HG03280 (cell line): ENCODE measurements at regions not wholly inside any gene's neighbourhood (a gene's known extent, or its start where the extent isn't known, plus 50 kb on each side); places are given as distances from the start of the nearest gene placed in this dataset.
"Not testable (repeated sequence)": the region's sequence is repeated elsewhere in the genome, so short reads cannot be mapped to it uniquely, and the experiment has no call there.

Source experiments
- ATAC-seq: cut with Tn5 transposase; IDR thresholded peaks from one replicate; pipeline ENCODE4 v1.9.1; 2021; ENCODE audit warnings: mild to moderate bottlenecking, moderate library complexity; ENCODE audit not compliant: unreplicated experiment

DNA sequence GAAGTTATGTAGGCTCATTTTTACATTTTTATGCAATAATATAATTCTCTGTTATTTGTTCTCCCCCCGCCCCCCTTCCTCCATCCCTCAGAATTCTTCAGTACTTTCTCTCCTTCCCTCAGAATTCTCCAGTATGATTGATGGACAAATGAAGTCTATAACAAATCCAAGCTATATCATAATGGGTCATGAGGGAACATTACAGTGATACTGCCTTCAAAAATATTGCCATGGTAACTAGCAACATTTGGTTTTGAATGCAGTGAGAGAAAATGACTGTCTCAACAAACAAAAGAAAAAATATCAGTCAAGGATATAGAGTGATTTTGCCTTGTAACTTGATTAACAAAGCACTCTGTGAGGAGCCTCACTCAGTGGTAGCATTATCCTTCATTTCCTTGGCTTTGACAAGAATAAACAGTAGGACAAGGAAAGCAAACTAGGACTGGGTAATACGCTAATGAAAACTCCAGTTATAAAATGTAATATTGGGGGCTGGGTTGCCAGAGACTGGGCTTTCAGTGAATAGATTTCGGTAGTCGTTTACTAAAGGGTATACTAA is 392.9 kb upstream of the CRIM1 start:
- ATAC-seq: no peak

GRCh38 chr2:35960596-35960995 is 395.0 kb upstream of the CRIM1 start:
- no peak for ATAC-seq

- not testable (repeated sequence) for ATAC-seq
These were observed 398.5 kb upstream of the CRIM1 start for GRCh38 chr2:35957053-35957452.

GRCh38 chr2:35946478-35946877 is 409.1 kb upstream of the CRIM1 start:
- ATAC-seq: no peak

DNA sequence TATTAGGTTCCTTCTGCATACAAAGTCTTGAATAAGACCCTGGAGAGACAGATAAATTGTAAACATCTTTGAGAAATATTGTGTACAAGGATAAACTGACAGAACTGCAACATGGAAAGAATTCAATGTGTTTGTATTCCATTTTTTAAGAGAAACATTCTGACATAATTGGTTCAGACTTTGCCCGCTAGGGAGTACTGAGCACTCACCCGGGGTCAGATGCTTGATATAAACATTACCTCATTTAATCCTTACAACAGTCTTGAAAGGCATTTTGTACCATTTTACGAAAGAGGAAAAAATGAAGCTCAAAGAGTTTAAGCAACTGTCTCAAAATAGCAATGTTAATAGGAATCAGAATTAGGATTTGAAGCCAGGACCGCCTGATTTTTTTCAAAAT is 416.7 kb upstream of the CRIM1 start:
- ATAC-seq: no peak

- no peak for ATAC-seq
These were observed 422.5 kb upstream of the CRIM1 start for GRCh38 chr2:35933031-35933430.

DNA sequence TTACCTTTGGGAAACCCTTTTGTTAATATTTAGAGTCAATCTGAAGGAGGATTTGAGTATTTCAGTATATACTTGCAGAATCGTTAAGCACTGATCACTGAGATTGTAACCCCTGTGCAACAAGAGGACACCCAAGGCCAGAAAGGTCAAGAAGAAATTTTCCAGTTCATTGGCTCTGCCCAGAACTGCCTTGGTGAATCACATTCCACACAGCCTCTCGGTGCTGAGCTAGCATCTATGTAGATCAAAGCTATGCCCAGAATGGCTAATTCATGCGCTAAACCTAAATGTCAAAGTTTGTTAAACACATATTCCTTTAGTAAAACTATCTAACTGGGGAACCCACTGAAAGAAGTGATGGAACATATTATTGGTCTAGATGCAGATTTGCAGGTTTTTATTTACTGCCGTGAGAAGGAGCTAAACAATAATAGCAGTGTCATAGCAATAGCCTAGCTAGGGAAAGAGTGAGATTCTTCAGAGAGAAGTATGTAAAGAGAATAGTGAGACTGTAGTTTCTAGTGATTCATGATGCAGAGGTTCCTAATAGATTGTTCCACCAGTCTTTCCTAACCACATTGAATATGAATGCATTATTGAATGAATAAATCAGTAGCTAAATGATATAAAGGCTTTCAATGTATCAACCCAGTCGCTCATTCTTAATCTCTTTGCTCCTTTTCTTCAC is 423.2 kb upstream of the CRIM1 start:
- no peak for ATAC-seq

GRCh38 chr2:35931626-35932025 is 424.0 kb upstream of the CRIM1 start:
- no peak for ATAC-seq

DNA sequence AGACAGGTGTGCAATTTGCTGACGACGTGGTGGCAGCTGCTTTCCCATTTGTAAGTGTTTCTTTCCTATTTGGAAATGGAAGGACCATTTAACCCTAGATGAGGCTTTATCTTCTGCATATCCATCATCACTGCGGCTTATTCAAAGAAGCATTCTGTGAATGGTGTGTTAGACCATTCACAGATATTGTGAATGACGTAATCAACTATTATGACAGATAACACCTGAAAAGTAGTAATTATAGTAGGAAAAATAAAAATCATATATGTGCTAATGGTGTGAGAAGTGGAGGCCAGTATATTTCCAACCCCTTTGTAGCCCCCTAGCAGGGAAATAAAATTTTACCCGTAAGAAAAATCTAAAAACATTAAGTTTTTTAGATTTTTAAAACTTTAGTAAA is 424.5 kb upstream of the CRIM1 start:
- ATAC-seq: no peak

GRCh38 chr2:35929551-35929950 is 426.0 kb upstream of the CRIM1 start:
- no peak for ATAC-seq

- ATAC-seq: no peak
These were observed 435.5 kb upstream of the CRIM1 start for GRCh38 chr2:35920061-35920460.

DNA sequence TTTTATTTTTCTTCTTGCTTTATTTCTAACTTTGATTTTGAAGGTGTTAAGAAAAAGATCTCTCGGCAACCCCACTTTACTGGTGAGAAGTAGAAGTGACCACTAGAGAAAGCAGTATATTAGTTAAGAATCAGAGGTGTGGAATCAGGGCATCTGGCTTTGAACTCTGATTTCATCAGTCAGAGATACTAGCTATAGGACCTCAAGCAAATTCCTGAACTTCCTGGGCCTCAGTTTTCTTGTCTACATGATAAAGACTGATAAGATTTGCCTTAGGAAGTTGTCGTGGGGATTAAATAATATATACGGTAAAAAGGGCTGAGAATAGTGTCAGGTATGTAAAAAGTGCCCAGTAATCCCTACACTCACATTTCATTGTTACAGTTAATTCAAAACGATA is 440.3 kb upstream of the CRIM1 start:
- ATAC-seq: no peak

- ATAC-seq: no peak
These were observed 463.6 kb upstream of the CRIM1 start for GRCh38 chr2:35891936-35892335.

GRCh38 chr2:35891528-35891927 is 464.1 kb upstream of the CRIM1 start:
- ATAC-seq: no peak

DNA sequence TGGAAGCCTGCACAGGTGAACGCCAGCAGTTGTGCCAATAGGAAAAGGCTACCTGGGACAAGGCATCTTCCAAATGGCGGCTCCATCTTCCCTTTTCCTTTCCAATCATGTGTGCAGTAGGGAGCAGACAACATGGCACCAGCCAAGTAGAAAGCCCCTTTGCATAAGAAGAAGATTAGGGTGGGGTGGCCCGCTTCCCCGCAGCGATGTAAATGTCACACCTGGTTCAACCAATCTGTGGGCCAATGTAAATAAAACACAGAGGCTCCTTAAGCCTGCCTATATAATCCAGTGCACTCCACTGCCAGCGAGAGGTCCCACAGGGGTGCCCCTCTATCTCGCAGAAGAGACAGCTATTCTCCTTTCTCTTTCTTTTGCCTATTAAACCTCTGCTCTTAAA is 468.4 kb upstream of the CRIM1 start:
- no peak for ATAC-seq

GRCh38 chr2:35873921-35874320 is 481.7 kb upstream of the CRIM1 start:
- ATAC-seq: no peak

GRCh38 chr2:35871672-35872071 is 483.9 kb upstream of the CRIM1 start:
- ATAC-seq: no peak

- ATAC-seq: no peak
These were observed 484.9 kb upstream of the CRIM1 start for GRCh38 chr2:35870713-35871112.

DNA sequence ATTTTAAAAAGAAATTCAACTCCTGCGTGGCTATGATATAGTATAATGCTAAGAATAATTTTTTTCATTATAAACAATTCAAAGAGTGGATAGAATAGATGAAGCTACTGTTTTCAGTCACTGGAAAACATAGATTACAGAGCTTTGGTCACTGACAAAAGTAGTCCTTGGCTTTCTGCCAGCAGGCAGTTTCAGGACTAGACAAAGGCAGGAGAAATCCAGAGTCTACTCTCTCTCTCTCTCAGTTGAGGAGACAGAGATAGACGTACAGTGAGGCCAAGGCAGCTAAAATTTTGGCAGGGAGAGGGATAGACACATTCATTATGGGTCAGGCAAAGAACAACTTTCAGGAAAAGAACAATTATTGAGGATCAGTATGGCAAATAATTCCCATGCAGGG is 491.4 kb upstream of the CRIM1 start:
- ATAC-seq: no peak

- ATAC-seq: no peak
These were observed 497.4 kb upstream of the CRIM1 start for GRCh38 chr2:35858216-35858615.

DNA sequence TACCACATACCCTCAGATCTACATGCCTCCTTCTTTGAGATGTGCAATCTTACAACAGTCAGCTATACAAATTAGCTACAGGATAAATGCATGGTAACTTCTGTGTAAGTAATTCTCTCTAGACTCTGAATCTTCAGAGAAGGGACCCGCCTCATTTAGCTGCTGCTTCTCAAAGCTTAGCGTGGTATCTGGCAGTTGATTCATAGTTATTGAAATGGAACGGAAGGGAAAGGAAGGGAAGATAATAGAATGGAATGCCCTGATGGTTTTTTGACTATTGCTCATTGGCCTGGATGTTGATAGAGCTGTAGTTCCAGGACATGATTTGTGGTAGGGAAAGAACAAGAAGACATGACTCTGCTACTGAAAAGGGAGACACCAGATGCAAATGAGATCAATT is 498.1 kb upstream of the CRIM1 start:
- ATAC-seq: no peak

DNA sequence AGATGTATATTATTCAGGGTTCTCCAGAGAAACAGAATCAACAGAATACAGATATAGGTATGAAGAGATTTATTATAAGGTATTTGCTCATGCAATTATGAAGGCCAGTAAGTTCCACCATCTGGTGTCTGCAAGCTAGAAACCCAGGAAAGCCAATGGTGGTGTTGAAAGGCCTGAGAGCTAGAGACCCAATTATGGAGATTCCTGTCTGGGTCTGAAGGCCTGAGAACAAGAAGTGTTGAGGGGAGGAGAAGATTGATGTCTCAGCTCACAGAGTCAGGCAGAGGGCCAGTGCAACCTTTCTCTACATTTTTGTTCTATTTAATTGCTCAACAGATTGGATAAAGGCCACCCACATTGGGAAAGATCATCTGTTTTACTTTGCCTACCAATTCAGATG is 524.2 kb upstream of the CRIM1 start:
- no peak for ATAC-seq

GRCh38 chr2:35830833-35831232 is 524.7 kb upstream of the CRIM1 start:
- no peak for ATAC-seq
